ENCODE measurements at regions not wholly inside any gene's neighbourhood (a gene's known extent, or its start where the extent isn't known, plus 50 kb on each side); places are given as distances from the start of the nearest gene placed in this dataset.

DNA sequence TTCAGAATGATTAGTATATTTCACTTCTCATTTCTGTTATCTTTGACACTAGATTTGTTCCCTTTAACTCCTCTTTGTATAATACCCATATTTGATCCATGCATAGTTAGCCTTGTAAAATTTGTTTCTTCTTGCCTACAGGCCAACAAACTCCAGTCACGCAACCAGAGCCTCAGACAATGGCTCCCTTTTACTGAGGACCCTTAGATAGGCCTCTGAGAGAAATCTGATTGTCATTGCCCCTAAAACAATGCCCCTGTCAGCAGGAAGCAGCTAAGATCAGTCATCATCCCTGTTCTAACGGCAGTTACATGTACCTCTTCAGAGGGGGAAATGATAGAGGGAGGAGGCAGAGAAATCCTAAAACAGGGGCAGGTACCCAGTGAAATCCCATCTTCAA lies 190.6 kb upstream of the TENT5D start:
- Histone ChIP-seq H4K20me1 (ENCODE audit: insufficient read depth, low read length) (no peaks in the 10 kb centered on the region), H3K27ac (ENCODE audit: low read depth, low read length, poor library complexity, severe bottlenecking) (no peak overlapping the region), H3K4me2 (ENCODE audit: low read length) (no peak overlapping the region), H3K79me2 (ENCODE audit: insufficient read depth, low read length) (no peaks in the 10 kb centered on the region), H3K9me3 (ENCODE audit: low read length) (no peaks in the 10 kb centered on the region), H3K4me3 (ENCODE audit: low read depth, low read length, poor library complexity, severe bottlenecking) (no peak overlapping the region), H3K27me3 (ENCODE audit: insufficient read depth, low read length) (no peaks in the 10 kb centered on the region), H3F3A (ENCODE audit: insufficient read depth, low read length) (no peaks in the 10 kb centered on the region), H3K9ac (ENCODE audit: low read length) (no peak overlapping the region), H3K9me2 (ENCODE audit: low read depth, low read length) (no peaks in the 10 kb centered on the region), H2AFZ (ENCODE audit: low read length) (no peak overlapping the region), H3K36me3 (ENCODE audit: insufficient read depth, low read length) (no peaks in the 10 kb centered on the region), H3K4me1 (ENCODE audit: insufficient read depth, low read length, severe bottlenecking) (no peaks in the 10 kb centered on the region)
- no peak for TF ChIP-seq EZH2 (IDR thresholded peaks at IDR 0.05; ENCODE audit: borderline replicate concordance, low read length)

DNA sequence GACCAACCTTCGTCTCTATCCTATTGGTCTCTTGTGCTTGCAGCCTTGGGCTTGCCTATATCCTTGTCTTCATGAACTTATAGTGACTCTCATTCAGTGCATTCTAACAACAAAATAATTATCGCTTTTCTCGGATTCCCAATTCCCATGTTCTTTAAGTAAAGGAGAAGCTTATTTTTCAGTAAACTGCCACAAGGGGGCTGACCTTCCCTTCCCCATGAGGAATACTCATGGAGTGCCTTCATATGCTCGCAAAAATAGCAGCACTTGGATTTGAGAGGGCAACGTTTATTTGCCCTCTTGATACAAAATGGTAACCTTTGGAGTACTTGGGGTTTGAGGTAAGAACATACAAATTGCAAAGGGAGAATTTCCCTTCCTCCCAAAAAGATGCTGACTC lies 183.2 kb upstream of the TENT5D start:
- Histone ChIP-seq H3K36me3 (ENCODE audit: insufficient read depth, low read length) (no peaks in the 10 kb centered on the region), H2AFZ (ENCODE audit: low read length) (no peak overlapping the region), H3K9ac (ENCODE audit: low read length) (no peak overlapping the region), H3K79me2 (ENCODE audit: insufficient read depth, low read length) (no peaks in the 10 kb centered on the region), H3K9me3 (ENCODE audit: low read length) (no peaks in the 10 kb centered on the region), H3K27me3 (ENCODE audit: insufficient read depth, low read length) (no peaks in the 10 kb centered on the region), H3K4me1 (ENCODE audit: insufficient read depth, low read length, severe bottlenecking) (peaks cover 13% of the 10 kb centered on the region), H3K27ac (ENCODE audit: low read depth, low read length, poor library complexity, severe bottlenecking) (peak overlapping the region; percentile 74), H4K20me1 (ENCODE audit: insufficient read depth, low read length) (no peaks in the 10 kb centered on the region), H3K4me2 (ENCODE audit: low read length) (no peak overlapping the region; the same call in 1 of the 2 replicates), H3F3A (ENCODE audit: insufficient read depth, low read length) (no peaks in the 10 kb centered on the region), H3K4me3 (ENCODE audit: low read depth, low read length, poor library complexity, severe bottlenecking) (no peak overlapping the region), H3K9me2 (ENCODE audit: low read depth, low read length) (no peaks in the 10 kb centered on the region)
- TF ChIP-seq, protein P1, sequence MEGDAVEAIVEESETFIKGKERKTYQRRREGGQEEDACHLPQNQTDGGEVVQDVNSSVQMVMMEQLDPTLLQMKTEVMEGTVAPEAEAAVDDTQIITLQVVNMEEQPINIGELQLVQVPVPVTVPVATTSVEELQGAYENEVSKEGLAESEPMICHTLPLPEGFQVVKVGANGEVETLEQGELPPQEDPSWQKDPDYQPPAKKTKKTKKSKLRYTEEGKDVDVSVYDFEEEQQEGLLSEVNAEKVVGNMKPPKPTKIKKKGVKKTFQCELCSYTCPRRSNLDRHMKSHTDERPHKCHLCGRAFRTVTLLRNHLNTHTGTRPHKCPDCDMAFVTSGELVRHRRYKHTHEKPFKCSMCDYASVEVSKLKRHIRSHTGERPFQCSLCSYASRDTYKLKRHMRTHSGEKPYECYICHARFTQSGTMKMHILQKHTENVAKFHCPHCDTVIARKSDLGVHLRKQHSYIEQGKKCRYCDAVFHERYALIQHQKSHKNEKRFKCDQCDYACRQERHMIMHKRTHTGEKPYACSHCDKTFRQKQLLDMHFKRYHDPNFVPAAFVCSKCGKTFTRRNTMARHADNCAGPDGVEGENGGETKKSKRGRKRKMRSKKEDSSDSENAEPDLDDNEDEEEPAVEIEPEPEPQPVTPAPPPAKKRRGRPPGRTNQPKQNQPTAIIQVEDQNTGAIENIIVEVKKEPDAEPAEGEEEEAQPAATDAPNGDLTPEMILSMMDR (IDR thresholded peaks at IDR 0.05; ENCODE audit: low read length), result peak; percentile 36
- TF ChIP-seq EZH2 (IDR thresholded peaks at IDR 0.05; ENCODE audit: borderline replicate concordance, low read length), result no peak

DNA sequence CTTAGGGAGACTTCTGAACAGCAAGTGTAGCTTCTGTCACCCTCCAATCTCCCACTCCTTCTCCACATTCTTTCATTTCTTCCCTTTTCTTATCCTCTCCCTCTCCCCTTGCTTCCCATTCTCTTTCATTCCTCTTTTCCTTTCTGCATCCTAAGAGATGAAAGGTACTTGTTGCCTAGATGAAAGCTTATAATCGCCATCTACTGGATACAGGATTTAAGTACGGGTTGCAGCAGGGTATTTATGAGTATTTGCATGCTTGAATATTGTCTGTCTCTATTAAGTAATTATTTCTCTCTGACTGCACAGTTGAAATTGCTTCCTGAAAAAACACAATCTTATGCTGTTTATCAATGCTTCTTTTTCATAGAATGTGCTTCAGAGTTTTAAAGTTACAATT lies 174.0 kb upstream of the TENT5D start:
- Histone ChIP-seq H3K4me3 (ENCODE audit: low read depth, low read length, poor library complexity, severe bottlenecking) (no peak overlapping the region), H3K4me1 (ENCODE audit: insufficient read depth, low read length, severe bottlenecking) (no peaks in the 10 kb centered on the region), H3K27ac (ENCODE audit: low read depth, low read length, poor library complexity, severe bottlenecking) (no peak overlapping the region), H3K9ac (ENCODE audit: low read length) (no peak overlapping the region), H3F3A (ENCODE audit: insufficient read depth, low read length) (no peaks in the 10 kb centered on the region), H3K4me2 (ENCODE audit: low read length) (no peak overlapping the region), H3K36me3 (ENCODE audit: insufficient read depth, low read length) (no peaks in the 10 kb centered on the region), H3K9me3 (ENCODE audit: low read length) (no peaks in the 10 kb centered on the region), H3K27me3 (ENCODE audit: insufficient read depth, low read length) (no peaks in the 10 kb centered on the region), H2AFZ (ENCODE audit: low read length) (no peak overlapping the region), H3K79me2 (ENCODE audit: insufficient read depth, low read length) (no peaks in the 10 kb centered on the region), H3K9me2 (ENCODE audit: low read depth, low read length) (no peaks in the 10 kb centered on the region), H4K20me1 (ENCODE audit: insufficient read depth, low read length) (no peaks in the 10 kb centered on the region)
- TF ChIP-seq, protein P1 (IDR thresholded peaks at IDR 0.05; ENCODE audit: low read length), result peak; percentile 27; the same call in 1 of the 2 replicates
- no peak for TF ChIP-seq EZH2 (IDR thresholded peaks at IDR 0.05; ENCODE audit: borderline replicate concordance, low read length)

DNA sequence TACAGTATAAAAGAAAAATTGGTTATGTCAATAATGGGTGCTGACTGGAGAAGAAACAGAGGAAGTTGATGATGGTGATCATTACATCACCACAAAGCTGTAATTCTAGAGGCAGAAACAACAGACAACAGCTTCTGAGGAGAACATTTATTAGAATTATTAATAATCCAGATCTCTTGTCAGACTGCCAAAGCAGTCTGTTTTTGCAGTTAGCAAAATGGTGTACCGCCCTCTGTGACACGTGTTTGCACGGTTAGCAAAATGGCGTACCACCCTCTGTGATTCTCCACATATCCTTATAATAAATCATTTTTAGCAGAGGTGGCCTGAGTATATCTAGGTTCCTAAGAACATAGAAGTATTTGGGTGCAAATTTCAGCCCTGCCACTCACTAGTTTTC lies 154.0 kb upstream of the TENT5D start:
- H3K4me3 ChIP-seq (ENCODE audit: low read depth, low read length, poor library complexity, severe bottlenecking), result no peak overlapping the region
- H3K27me3 ChIP-seq (ENCODE audit: insufficient read depth, low read length), result no peaks in the 10 kb centered on the region
- H3K36me3 ChIP-seq (ENCODE audit: insufficient read depth, low read length), result no peaks in the 10 kb centered on the region
- no peaks in the 10 kb centered on the region for H3K4me1 ChIP-seq (ENCODE audit: insufficient read depth, low read length, severe bottlenecking)
- H3K27ac ChIP-seq (ENCODE audit: low read depth, low read length, poor library complexity, severe bottlenecking), result no peak overlapping the region
- TF ChIP-seq, protein P1 (IDR thresholded peaks at IDR 0.05; ENCODE audit: low read length), result no peak
- no peak for TF ChIP-seq EZH2 (IDR thresholded peaks at IDR 0.05; ENCODE audit: borderline replicate concordance, low read length)
- H3K4me2 ChIP-seq (ENCODE audit: low read length), result no peak overlapping the region
- H3F3A ChIP-seq (ENCODE audit: insufficient read depth, low read length), result no peaks in the 10 kb centered on the region
- H3K79me2 ChIP-seq (ENCODE audit: insufficient read depth, low read length), result no peaks in the 10 kb centered on the region
- no peaks in the 10 kb centered on the region for H3K9me2 ChIP-seq (ENCODE audit: low read depth, low read length)
- H3K9me3 ChIP-seq (ENCODE audit: low read length), result no peaks in the 10 kb centered on the region
- no peak overlapping the region for H2AFZ ChIP-seq (ENCODE audit: low read length)
- H4K20me1 ChIP-seq (ENCODE audit: insufficient read depth, low read length), result no peaks in the 10 kb centered on the region
- no peak overlapping the region for H3K9ac ChIP-seq (ENCODE audit: low read length)
